Inferior parietal cortex (tissue), 1 donor: ENCODE measurements at regions not wholly inside any gene's neighbourhood (a gene's known extent, or its start where the extent isn't known, plus 50 kb on each side); places are given as distances from the start of the nearest gene placed in this dataset.
"Not testable (repeated sequence)": the region's sequence is repeated elsewhere in the genome, so short reads cannot be mapped to it uniquely, and the experiment has no call there.

Experiments used
- DNase-seq: peaks from one replicate; pipeline ENCODE4 v3.0.0-alpha.2; 2016; ENCODE audit errors: extremely low spot score

DNA sequence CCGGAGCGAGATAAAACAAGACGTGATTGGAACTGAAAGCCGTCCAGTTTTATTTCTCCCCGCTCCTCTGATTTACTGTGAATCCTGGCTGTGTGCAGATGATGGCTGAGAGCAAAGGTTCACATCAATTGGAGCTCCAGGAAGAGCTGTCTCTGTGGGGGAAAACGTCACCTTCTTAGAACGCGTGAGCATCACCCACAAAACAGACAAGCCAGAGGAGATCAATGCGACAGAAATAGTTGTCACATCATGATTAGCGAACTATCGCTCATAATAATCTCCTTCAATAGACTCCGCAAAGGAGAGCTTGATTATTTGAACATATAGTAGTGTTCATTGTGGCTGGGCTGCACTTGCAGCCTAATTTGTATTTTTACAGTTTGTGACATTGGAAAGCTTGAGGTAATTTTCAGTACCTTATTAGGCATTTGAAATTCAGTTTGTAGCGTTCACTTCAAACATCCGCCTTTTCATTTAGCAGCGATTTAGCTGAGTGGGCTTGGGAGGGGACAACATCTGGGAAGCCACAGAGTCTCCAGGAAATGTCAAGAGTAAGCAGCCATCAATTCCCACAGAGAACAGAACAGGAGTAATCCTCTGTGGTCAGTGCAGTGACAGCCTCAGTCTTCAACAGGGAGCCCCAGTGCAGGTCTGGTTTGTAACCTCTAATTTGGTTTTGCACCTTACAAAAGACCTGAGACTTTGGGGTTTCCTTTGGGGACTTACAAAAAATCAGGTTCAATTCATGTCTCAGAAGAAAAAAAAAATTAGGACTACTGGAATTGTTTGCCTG is 276.8 kb upstream of the PFKP start:
- DNase-seq, result no peak

DNA sequence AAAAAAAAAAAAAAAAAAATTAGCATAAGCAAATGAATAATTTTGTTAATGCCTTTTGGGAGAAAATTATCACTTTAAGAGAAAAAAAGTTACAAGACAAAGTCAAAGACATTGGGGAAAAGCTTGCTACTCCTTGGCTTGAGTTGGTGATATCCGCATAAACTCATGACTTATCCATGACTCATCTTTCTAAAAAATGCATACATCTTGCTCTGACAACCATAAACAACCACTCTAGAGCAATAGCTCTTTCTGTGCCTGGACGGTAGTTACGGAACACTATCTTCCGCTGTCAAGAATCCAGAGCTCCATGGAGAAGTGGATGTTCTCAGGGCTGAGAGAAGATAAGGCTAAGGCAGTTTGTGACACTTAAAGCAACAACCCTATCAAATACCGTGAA is 281.1 kb upstream of the PFKP start:
- no peak for DNase-seq

DNA sequence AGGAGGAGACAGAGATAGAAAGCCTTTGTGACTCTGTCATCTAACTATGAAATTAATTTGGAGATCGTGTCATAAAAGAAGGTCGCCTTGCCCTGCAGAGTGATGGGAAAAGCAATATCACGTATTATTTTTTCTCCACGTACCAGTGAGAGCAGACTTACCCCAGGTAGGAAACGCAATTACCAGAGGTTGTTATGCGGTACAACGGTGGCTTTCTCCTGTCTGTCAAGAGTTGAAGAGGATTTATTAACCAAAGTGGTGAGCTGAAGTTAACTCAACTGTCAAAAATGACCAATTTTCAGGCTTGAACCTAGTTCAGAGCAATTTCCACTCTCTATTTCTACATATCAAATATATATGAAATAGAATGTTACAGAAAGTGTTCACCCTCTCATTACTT is 282.6 kb upstream of the PFKP start:
- no peak for DNase-seq

DNA sequence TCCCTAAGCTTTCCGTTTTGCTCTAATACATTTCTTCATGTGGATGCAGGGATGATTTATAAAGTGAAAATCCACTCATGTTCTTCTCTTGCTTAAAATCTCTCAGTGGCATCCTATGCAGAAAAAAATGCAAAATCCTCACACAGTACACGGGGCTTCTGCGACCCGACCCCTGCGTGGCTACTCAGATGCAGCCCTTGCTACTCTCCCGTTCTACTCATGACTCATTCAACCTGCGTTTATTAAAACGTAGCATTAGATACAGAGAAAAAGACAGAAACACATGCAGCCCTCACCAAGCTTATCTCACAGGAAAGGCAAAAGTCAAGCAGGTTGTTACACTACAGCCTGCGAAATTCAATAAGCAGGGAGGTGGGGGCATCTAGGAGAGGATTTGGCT is 284.4 kb upstream of the PFKP start:
- no peak for DNase-seq

DNA sequence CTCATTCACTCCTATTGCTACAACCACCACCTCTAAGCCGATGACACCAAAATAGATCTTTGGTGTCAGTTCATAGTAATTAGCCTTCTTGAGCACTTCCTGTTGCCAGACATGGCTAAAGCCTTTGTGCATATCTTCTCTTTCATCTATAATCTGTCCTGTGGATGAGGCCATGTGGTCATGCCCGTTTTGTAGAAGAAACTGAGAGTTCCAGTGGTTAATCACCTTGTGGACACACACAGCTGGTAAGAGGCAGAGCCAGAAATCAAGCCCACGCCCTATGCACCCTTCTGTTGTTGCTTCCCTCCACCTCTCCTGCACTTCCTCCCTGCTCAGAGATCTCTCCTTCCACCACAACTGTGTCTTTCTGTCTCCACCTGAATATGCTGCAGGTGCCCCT is 285.1 kb upstream of the PFKP start:
- no peak for DNase-seq

DNA sequence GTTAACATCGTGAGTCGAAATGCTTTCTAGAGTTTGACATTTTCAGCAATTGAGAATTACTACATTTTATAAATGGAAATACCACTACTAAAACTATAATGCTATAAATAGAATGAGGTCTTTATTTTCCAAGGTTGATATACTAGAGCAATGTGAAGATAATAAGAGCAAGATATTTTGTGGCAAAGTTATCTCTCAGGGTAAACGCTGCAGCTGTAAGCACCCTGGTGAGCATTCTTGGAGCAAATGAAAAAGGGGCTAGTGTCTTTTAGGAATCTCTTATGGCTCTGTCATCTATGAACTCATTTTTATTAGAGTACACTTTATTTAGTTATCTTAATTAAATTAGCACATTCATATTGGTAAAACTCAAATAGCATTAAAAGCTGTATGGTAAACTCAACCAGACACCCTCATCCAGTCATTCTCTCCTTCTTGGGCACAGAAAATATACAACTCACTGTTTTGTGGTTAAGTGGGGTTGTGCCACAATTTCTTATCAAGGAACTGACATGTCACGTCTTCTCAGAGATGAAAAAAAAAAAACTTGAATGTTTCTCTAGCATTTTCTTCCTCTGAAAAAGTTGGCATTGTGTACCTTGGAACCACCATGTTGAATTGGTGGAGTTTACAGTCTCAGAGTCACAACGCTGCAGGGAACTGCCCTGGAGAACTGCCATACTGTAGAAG is 289.5 kb upstream of the PFKP start:
- DNase-seq, result no peak

DNA sequence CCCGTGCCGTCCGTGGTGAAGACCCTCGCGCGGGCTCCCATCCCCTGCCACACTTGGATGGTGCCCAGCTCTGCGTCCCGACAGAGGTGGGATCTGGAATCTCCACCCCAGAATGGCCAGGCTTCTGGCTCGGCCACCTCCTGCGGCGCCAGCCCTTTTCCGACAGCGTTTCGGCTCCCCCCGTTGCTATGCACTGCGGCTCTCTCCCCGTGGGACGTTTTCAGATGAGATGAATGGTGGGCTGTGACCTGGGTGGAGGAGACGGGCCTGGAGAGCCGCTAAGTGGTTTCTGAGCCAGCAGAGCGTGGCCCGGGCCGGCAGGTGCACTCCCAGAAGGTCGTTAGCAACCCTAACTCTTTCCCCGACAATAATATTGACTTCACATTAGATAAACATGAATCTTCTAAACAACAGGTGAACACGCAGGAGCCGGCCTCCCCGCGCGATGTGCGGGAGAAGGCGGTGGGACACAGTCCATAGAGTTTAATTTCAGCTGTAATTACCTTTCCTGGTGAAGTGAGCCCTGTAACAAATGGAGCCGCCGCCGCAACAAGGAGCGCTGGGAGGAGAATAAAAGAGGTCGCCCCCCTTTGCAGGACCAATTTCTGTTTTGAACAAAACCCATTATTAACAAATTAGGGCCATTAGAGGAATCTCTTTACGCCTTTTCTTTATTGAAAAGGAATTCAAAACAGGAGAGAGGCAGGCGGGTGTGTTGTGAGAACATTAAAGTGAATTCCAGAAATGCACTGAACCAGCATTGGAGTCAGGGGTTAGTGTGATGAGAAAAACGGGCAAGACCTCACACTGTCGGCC is 294.3 kb upstream of the PFKP start:
- DNase-seq, result no peak

DNA sequence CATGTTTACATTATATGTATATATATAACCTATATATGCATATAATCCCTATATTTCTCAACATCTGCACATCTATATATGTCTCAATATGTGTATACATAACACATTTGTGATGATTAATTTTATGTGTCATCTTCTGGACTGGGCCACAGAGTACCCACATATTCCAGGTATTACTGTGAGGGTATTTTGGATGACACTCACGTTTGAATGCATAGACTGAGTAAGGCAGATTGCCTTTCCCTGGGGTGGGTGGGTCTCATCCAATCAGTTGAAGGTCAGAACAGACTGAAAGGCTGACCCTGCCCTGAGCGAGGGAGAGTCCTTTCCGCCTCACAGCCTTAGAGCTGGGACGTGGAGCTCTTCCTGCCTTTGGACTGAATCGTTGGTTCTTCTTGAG is 295.2 kb upstream of the PFKP start:
- no peak for DNase-seq

DNA sequence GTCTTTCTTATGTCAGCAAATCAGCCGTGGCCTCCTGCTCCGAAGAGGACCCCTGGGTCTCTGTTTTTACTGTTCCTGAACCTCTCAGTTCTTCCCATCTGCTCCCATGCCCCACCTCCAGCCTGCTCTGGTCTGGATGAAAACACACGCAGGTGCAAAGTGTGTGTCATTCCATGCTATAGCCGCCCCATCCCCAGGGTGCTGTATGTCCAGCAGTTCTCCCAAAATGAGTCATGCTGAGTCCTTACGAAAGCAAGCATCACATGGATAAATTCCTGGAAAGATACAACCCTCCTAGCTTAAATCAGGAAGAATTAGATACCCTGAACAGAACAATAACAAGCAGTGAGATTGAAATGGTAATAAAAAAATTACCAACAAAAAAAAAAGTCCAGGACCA is 300.1 kb upstream of the PFKP start:
- not testable (repeated sequence) for DNase-seq

DNA sequence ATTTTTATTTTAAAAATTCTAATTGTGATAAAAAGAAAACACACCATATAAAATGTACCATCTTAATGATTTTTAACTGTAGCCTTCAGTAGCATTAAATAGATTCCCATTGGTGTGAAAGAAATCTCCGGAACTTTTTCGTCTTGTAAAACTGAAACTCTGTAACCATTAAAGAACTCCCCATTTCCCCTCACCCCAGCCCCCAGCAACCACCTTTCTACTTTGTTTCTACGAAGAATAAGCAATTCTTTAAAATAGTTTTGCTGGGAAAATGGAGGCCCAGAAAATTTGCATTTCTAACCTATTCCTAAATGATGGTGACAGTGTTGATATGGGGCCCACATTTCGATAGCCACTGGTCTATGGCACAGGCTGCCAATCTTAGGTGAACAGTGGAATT is 305.4 kb upstream of the PFKP start:
- DNase-seq, result no peak

DNA sequence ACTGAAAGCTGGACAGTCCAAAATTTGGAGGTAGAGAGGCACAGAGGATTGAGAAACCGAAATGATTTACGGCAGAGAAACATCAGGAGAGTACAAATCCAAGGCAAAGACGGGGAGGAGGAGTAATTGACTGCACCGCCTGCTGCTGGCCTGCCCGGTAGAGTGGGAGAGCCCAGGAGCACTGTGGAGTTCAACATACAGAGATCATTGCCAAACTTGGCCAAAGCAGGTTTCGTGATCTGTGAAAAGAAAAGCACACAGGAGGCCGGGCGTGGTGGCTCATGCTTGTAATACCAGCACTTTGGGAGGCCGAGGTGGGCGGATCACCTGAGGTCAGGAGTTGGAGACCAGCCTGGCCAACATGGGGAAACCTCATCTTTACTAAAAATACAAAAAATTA is 306.0 kb upstream of the PFKP start:
- DNase-seq, result no peak

DNA sequence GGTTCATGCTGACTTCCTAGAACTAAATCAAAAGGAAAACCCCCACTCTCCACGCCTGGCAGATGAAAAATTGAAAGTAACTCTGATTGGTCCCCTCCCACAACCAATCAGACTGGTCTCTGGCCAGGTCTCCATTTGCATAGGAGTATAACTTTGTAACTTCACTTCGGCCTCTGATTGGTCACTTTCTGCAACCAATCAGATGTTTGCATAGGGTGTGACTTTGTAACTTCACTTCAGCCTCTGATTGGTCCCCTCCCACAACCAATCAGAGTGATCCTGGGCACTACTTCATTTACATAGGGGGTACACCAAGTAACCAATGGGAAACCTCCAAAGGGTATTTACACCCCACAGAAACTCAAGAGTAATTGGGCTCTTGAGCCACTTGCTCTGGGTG is 306.6 kb upstream of the PFKP start:
- no peak for DNase-seq

DNA sequence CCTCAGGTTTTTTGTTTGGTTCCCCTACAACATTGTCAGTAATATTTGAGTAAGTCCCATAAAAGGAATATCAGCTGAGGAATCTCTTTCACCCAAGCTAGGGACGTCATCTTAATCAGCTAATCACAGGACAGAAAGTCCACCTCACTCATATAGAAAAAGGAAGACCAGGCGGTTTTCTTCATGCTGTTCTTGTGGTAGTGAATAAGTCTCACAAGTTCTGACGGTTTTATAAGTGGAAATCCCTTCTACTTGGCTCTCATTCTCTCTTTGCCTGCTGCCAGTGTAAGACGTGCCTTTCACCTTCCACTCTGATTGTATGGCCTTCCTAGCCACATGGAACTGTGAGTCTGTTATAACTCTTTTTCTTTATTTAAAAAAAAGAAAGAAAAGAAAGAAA is 308.1 kb upstream of the PFKP start:
- DNase-seq, result no peak

DNA sequence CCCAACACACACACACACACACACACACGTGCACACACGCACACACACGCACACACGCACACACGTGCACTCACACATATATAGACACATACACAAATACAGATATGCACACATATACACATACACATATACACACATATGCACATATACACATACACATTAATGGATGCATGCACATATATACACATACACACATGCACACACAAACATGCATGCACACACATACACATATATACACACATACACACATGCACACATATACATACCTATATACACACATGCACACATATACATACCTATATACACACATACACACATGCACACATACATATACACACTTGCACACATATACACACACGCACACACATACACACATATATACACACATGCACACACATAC is 312.4 kb upstream of the PFKP start:
- no peak for DNase-seq

DNA sequence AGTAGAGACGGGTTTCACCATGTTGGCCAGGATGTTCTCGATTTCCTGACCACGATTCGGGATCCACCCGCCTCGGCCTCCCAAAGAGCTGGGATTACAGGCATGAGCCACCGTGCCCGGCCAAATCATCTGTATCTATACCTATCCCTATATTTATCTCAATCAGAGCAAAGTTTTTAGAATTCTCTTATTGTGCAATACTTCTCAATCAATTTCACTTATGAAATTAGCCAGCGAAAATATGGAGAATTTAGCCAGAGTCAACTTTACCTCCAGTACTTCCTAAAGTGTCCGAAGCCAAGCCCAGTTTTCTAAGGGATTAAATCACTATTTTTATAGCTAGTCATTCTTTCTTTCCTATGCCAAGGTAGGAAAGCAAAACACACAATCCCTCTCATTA is 319.1 kb upstream of the PFKP start:
- DNase-seq, result no peak

DNA sequence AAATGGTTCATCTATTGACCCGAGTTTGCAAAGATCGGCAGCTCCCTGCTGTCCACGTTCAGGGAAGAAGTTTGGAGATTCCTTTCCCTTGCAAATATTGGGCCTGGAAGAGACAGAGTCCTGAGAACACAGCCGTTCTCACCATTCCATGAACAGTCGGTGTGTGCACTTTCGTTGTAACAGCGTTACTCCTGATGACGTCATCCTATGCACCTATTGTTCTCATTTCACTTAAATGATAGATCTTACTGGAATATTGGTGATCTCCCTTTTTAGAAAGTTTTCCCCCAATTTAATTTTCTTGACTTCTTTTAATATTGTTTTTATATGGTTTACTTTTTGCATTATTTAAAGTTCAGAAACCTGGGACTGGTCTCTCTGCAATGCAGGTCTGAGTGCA is 320.7 kb upstream of the PFKP start:
- DNase-seq, result no peak

DNA sequence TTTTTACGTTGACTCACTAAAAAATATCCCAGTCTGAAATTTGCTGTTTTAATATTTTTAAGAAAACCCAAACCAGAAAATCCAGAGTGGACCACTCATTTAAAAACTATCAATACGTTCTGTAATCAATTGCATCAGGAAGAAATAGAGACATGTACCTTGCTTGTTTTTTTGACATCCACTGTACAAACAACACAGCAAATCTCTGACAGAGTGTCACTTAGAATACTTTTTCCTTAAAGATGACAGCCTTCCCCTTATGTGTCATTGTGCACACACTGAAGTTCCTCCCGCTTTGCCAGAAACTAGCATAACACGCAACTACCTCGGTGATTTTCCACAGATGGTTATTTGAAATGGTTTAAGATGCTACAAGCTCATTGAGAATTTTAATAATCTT is 321.7 kb upstream of the PFKP start:
- no peak for DNase-seq

DNA sequence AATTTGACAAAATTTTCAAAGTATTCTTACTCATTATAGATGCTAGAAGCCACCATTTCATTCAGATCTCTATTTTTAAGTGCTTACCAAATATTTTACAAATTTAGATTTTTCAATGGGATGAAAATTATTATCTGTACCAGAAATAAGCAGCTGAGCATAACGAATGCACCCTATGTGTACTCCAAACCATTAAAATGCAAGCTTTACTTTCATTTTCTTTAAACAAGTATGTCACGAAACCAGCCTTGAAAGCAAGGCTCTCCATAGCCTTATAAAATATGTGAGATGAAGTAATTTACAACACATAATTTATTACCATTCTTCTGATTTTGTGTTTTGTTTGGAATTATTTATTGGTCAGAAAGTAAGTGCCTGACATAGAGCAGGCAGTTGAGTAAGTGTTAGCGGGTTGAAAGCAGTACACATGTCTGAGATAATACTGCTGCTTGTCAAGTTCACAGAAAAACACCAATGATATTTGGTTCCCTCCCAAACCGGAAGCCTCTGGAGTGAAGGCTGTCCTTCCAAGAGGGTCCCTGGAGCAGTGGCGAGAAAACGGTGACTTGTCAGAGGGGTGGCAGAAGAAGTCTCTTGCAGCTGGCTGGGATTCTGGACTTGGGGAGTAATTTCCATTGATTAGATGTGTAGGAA is 322.7 kb upstream of the PFKP start:
- DNase-seq, result no peak

DNA sequence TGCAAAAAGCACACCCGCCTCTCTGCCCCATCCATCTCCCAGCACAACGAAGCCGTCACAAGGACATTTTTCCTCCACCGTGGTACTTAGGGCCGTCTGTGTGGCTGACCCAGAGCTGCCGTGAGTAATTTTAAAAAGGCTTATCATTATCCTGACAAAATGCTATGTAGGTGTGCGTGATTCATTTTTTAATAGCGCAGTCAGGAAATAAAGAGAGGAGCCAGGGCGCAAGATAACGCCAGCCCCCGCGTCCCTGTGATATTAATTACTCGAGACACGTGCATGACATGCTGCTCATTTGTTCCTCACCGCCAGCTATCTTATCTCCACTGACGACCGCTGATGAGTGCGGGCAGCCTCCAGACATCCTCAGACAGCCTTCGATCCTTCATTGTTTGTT is 332.7 kb upstream of the PFKP start:
- DNase-seq, result no peak

DNA sequence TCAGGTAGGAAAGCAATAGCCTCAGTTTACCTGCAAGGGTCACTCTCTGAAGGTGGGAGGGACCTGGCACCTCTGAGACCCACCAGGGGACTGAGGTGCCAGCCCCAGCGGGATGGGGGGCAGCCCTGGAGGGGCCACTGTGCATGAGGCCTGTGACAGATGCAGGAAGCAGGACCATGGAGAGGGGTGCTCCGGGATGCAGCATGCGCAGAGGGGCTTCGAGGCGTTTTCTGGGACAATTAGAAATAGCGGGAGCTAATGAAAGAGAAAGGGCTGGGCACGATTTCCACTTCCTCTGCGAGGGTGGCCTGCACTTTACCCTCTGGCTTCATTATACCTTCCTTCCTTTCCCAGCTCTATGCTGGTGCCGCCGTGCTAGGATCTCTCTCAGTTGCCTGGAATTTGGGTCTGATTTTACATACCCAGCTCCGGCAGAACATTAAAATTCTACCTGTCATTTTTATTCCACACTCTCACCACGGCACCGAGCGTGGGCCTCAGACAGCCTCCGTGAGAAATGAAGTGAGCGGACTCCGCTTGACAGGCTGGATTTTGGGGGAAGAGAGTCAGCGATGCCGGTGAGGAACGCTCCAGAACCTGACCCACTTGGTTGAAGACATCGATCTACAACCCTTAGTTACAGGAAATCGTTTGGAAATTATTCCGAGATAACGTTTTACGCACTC is 333.9 kb upstream of the PFKP start:
- no peak for DNase-seq

DNA sequence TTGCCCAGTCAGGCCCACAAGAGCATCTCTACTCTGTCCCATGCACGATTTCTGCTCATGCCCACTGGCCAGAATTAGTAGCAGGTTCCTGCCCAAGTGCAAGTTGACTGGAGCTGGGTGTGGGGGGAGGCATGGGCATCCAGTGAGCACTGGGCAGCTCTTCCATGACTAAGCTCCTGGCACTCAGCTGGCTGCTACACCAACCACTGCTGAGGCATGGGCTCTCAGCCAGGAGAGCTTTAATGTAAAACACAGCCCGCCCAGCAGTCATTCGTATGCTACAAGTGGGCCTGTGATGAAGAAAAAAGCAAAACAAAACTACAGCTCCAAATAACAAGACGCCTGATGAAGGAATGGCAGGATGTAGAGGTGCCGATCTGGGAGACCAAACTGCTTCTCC is 335.4 kb upstream of the PFKP start:
- DNase-seq, result no peak

DNA sequence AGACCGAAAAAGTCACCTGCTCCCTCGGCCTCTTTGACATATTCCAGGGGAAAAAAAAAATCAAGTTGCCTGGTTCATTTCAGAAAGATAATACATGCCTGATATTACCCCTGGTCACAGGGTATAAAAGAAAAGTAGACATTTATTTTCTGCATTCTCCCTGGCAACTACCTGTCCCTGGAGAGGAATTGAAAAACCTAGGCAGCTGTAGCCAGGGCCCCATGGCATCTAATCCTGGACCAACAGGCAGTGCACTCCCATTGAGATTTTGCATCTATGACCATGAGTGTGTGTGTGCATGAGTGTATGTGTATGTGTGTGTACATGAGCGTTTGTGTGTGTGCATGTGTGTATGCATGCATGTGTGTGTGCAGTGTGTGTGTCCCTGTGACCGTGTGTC is 338.2 kb upstream of the PFKP start:
- DNase-seq, result no peak
